ENCODE measurements at regions not wholly inside any gene's neighbourhood (a gene's known extent, or its start where the extent isn't known, plus 50 kb on each side); places are given as distances from the start of the nearest gene placed in this dataset.

DNA sequence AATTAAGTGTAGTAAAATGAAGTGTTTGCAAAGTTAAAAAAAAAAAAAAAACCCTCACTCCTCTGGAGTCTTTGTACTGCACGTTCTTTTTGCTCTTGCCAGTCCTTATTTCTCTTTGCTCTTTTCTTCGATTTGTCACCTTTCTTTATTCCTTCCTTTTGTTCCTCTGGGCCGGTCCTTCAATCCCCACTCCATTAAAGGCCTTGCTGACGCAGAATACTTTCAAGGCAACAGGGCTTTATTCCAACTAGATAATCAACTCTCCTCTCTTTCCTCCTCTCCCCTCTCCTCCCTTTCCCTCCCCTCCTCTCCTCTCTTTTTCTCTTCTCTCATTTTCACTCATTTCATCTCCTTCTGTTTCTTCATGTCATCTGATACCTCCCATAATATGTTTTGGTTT lies 138.2 kb upstream of the NTM start:
- Histone ChIP-seq H3K4me3 (ENCODE audit: low read depth, low read length) (no peak overlapping the region), H3K27me3 (ENCODE audit: control insufficient read depth, insufficient read depth, low read length) (no peaks in the 10 kb centered on the region), H3K9me3 (ENCODE audit: control insufficient read depth, insufficient read depth, low read length) (no peaks in the 10 kb centered on the region), H3K27ac (ENCODE audit: low read depth, low read length) (no peak overlapping the region), H3K36me3 (ENCODE audit: control insufficient read depth, insufficient read depth, low read length) (no peaks in the 10 kb centered on the region), H3K4me1 (ENCODE audit: control insufficient read depth, insufficient read depth, low read length) (no peaks in the 10 kb centered on the region)
- DNase-seq (ENCODE audit: low read depth in 4 of 6, low spot score in 6 of 6), result no peak
- WGBS (ENCODE audit: insufficient coverage), result 56% methylated on average over 4 of the region's 4 CpGs

DNA sequence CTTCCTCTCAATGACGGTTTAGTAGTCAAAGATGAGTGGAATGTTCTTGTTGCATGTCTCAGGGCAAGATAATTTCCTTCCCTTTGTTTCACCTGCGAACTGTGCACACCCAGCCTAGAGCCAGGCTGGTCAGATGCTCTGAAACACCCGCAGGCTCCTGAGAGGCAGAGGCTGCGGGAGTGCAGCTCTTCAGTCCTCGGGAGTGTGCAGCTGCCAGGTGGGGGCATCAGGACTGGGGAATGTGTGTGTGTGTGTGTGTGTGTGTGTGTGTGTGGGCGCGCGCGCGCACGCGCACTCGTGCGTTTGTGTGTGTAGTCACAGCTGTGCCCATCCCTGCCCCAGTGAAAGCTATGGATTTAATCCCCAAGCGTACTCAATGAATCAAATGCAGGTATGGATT lies 136.2 kb upstream of the NTM start:
- WGBS (ENCODE audit: insufficient coverage), result 88% methylated on average over 15 of the region's 15 CpGs
- no peaks in the 10 kb centered on the region for H3K9me3 ChIP-seq (ENCODE audit: control insufficient read depth, insufficient read depth, low read length)
- H3K4me3 ChIP-seq (ENCODE audit: low read depth, low read length), result no peak overlapping the region
- no peak overlapping the region for H3K27ac ChIP-seq (ENCODE audit: low read depth, low read length)
- DNase-seq (ENCODE audit: low read depth in 4 of 6, low spot score in 6 of 6), result no peak
- H3K27me3 ChIP-seq (ENCODE audit: control insufficient read depth, insufficient read depth, low read length), result no peaks in the 10 kb centered on the region
- H3K36me3 ChIP-seq (ENCODE audit: control insufficient read depth, insufficient read depth, low read length), result no peaks in the 10 kb centered on the region
- H3K4me1 ChIP-seq (ENCODE audit: control insufficient read depth, insufficient read depth, low read length), result no peaks in the 10 kb centered on the region

DNA sequence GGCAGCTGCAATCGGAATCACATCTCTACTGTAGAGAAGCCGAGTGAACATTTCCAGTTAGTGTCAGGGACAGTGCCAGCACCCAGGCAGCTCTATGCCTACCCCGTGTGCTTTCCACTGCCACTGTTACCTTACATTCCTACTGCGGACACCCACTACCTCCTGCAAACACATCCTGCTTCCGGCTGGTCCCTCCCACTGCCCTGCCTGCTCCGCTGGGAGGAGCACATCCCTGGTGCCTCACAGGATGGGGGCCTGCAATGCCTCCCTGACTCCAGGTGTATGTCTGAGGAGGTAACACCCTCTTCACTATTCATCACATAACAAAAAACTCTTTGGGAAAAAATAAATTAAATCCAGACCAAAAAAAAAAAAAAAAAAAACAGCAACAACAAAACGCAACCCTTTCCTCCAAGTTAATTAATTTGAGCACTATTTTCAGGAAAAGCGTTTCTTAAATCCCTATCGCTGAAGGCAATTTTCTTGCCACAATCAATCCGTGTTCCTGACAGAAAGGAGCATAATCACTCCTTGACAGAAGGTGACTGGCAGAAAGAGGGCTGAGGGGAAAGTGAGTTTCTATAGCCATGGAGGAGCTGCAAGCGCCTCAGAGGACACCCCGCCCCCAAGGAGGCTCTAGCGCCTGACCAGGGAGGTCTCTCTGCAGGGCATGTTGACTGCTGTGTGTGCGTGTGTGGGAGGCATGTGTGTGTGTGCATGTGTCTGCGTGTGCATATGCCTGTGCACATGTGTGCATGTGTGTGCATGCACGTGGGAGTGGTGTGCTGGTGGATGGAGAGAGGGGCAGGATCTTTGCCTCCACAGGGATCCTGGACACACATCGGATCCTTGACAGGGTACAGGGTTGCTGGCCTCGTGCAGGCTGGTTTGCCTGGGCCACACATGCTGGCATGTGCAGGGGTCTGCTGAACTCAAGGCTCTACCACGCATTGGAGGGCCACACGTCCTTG lies 134.8 kb upstream of the NTM start:
- H3K27me3 ChIP-seq (ENCODE audit: control insufficient read depth, insufficient read depth, low read length), result no peaks in the 10 kb centered on the region
- 80% methylated on average over 17 of the region's 20 CpGs for WGBS (ENCODE audit: insufficient coverage)
- H3K9me3 ChIP-seq (ENCODE audit: control insufficient read depth, insufficient read depth, low read length), result no peaks in the 10 kb centered on the region
- H3K27ac ChIP-seq (ENCODE audit: low read depth, low read length), result no peak overlapping the region
- no peaks in the 10 kb centered on the region for H3K36me3 ChIP-seq (ENCODE audit: control insufficient read depth, insufficient read depth, low read length)
- no peaks in the 10 kb centered on the region for H3K4me1 ChIP-seq (ENCODE audit: control insufficient read depth, insufficient read depth, low read length)
- DNase-seq (ENCODE audit: low read depth in 4 of 6, low spot score in 6 of 6), result no peak
- no peak overlapping the region for H3K4me3 ChIP-seq (ENCODE audit: low read depth, low read length)

- whole genome bisulfite sequencing (ENCODE audit: insufficient coverage), result 86% methylated on average over 3 of the region's 7 CpGs
- H3K9me3 ChIP-seq (ENCODE audit: control insufficient read depth, insufficient read depth, low read length), result no peaks in the 10 kb centered on the region
- H3K27me3 ChIP-seq (ENCODE audit: control insufficient read depth, insufficient read depth, low read length), result no peaks in the 10 kb centered on the region
- H3K4me3 ChIP-seq (ENCODE audit: low read depth, low read length), result no peak overlapping the region
- no peaks in the 10 kb centered on the region for H3K36me3 ChIP-seq (ENCODE audit: control insufficient read depth, insufficient read depth, low read length)
- DNase-seq (ENCODE audit: low read depth in 4 of 6, low spot score in 6 of 6), result no peak
- H3K27ac ChIP-seq (ENCODE audit: low read depth, low read length), result no peak overlapping the region
- H3K4me1 ChIP-seq (ENCODE audit: control insufficient read depth, insufficient read depth, low read length), result no peaks in the 10 kb centered on the region
These were observed 130.0 kb upstream of the NTM start for GRCh38 chr11:131240421-131240820.

DNA sequence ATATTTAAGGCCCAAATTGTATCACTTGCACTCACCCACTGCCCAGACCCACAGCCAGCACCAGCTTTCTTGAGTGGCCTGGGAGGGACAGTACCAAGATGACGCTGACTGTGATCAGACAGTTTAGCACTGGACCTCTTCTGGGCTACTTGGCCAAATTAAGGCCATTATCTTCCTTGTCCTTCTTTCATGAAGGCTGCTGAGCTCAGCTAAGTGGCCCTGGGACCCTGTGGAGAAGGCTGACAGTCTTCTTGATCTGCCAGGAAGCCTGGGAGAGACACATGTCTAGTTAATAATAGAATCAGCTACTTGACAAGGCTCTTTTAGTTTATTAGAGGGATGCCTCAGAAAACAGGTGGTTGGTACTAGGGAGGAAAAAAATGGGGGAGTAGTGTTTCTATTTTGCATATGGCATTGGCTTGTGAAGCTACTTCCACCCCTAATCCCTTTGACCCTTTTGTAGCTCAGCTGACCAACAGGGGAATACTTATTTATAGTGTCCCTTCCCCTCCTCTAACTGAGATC lies 127.9 kb upstream of the NTM start:
- no CpG with 5 or more reads among the region's 1 CpG for WGBS (ENCODE audit: insufficient coverage)
- Histone ChIP-seq H3K36me3 (ENCODE audit: control insufficient read depth, insufficient read depth, low read length) (no peaks in the 10 kb centered on the region), H3K27ac (ENCODE audit: low read depth, low read length) (no peak overlapping the region), H3K27me3 (ENCODE audit: control insufficient read depth, insufficient read depth, low read length) (no peaks in the 10 kb centered on the region), H3K9me3 (ENCODE audit: control insufficient read depth, insufficient read depth, low read length) (no peaks in the 10 kb centered on the region), H3K4me1 (ENCODE audit: control insufficient read depth, insufficient read depth, low read length) (peaks cover 5% of the 10 kb centered on the region), H3K4me3 (ENCODE audit: low read depth, low read length) (no peak overlapping the region)
- DNase-seq (ENCODE audit: low read depth in 4 of 6, low spot score in 6 of 6), result no peak

- peaks cover 5% of the 10 kb centered on the region for H3K4me1 ChIP-seq (ENCODE audit: control insufficient read depth, insufficient read depth, low read length)
- no peak overlapping the region for H3K4me3 ChIP-seq (ENCODE audit: low read depth, low read length)
- peaks cover 2% of the 10 kb centered on the region for H3K27me3 ChIP-seq (ENCODE audit: control insufficient read depth, insufficient read depth, low read length)
- DNase-seq (ENCODE audit: low read depth in 4 of 6, low spot score in 6 of 6), result peak in 2 of 6 donors; percentile 22 to 28
- H3K36me3 ChIP-seq (ENCODE audit: control insufficient read depth, insufficient read depth, low read length), result no peaks in the 10 kb centered on the region
- H3K9me3 ChIP-seq (ENCODE audit: control insufficient read depth, insufficient read depth, low read length), result no peaks in the 10 kb centered on the region
- H3K27ac ChIP-seq (ENCODE audit: low read depth, low read length), result no peak overlapping the region
- WGBS (ENCODE audit: insufficient coverage), result 33% methylated on average over 2 of the region's 3 CpGs
These were observed 124.3 kb upstream of the NTM start for GRCh38 chr11:131246156-131246555.

DNA sequence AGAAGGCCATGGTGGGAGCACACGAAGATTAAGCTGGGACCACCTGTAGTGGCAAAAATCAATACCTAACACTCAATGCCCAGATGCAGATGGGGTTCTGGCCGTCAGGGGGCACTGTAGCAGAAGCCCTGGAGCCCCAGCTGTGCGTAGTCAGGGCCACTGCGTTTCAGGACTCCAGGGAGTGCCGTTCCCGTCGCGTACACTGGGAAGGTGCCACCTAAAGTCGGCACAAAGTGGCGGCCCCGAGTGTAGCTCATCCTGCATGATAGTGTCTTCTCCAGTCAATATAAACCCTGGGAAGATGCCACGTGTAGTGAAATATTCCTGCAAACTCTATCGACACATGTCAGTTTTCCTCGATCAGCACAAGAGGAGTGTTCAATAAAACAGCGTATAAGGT lies 123.8 kb upstream of the NTM start:
- Histone ChIP-seq H3K4me3 (ENCODE audit: low read depth, low read length) (no peak overlapping the region), H3K4me1 (ENCODE audit: control insufficient read depth, insufficient read depth, low read length) (peaks cover 5% of the 10 kb centered on the region), H3K27me3 (ENCODE audit: control insufficient read depth, insufficient read depth, low read length) (peaks cover 2% of the 10 kb centered on the region), H3K27ac (ENCODE audit: low read depth, low read length) (no peak overlapping the region), H3K9me3 (ENCODE audit: control insufficient read depth, insufficient read depth, low read length) (no peaks in the 10 kb centered on the region), H3K36me3 (ENCODE audit: control insufficient read depth, insufficient read depth, low read length) (no peaks in the 10 kb centered on the region)
- WGBS (ENCODE audit: insufficient coverage), result 14% methylated on average over 11 of the region's 15 CpGs
- DNase-seq (ENCODE audit: low read depth in 4 of 6, low spot score in 6 of 6), result peak in 2 of 6 donors; percentile 60 to 67

DNA sequence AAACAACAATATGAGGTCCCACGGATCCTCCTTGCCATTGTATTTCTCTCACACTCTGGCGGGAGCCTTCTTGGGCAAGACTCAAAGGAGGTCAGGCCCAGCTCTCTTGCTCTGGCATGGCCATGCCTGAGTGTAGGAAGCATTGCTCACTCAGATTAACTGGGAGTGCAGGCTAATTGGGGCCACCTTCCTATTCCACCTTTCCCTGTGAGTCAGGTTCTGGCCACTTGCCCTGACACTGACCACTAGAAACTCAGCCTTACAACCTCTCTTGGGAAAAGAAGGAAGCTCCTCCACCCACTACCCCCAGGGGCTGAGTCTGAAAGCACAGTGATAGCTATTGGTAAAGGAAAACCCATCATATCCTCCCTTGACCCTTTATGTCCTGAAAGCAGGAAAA lies 121.8 kb upstream of the NTM start:
- Histone ChIP-seq H3K27ac (ENCODE audit: low read depth, low read length) (no peak overlapping the region), H3K9me3 (ENCODE audit: control insufficient read depth, insufficient read depth, low read length) (no peaks in the 10 kb centered on the region), H3K27me3 (ENCODE audit: control insufficient read depth, insufficient read depth, low read length) (peaks cover 2% of the 10 kb centered on the region), H3K4me3 (ENCODE audit: low read depth, low read length) (no peak overlapping the region), H3K36me3 (ENCODE audit: control insufficient read depth, insufficient read depth, low read length) (no peaks in the 10 kb centered on the region), H3K4me1 (ENCODE audit: control insufficient read depth, insufficient read depth, low read length) (peaks cover 11% of the 10 kb centered on the region)
- no peak for DNase-seq (ENCODE audit: low read depth in 4 of 6, low spot score in 6 of 6)
- 73% methylated on average over 2 of the region's 2 CpGs for WGBS (ENCODE audit: insufficient coverage)

DNA sequence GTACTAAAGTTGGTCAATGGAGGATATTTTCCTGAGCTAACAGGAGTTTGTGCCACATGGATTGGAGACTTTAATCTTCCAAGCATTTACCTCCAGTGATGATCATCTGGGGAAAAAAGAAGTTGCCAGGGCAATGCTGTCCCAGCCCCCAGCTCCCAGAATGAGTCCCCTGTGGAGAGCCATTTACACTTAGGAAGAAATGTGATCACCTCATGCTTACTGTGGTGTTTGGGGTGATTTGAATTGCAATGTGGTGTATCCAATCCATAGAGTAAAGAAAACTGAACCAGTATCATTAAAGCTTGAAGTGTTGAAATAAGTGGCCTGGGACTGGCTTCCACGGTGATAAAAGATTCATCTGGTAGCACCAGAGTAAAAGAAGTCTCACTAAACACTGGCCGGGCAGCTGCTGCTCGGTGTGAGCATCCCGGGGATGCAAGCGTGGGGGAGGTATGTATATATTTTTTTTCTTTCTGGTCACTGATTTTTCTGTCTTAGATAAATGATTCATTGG lies 117.2 kb upstream of the NTM start:
- no peaks in the 10 kb centered on the region for H3K9me3 ChIP-seq (ENCODE audit: control insufficient read depth, insufficient read depth, low read length)
- no peaks in the 10 kb centered on the region for H3K36me3 ChIP-seq (ENCODE audit: control insufficient read depth, insufficient read depth, low read length)
- 0% methylated on average over 1 of the region's 5 CpGs for WGBS (ENCODE audit: insufficient coverage)
- H3K4me3 ChIP-seq (ENCODE audit: low read depth, low read length), result no peak overlapping the region
- peaks cover 13% of the 10 kb centered on the region for H3K4me1 ChIP-seq (ENCODE audit: control insufficient read depth, insufficient read depth, low read length)
- no peak overlapping the region for H3K27ac ChIP-seq (ENCODE audit: low read depth, low read length)
- DNase-seq (ENCODE audit: low read depth in 4 of 6, low spot score in 6 of 6), result peak in 1 of 6 donors; percentile 70
- peaks cover 2% of the 10 kb centered on the region for H3K27me3 ChIP-seq (ENCODE audit: control insufficient read depth, insufficient read depth, low read length)
